GM12891 (cell line): ENCODE measurements at regions not wholly inside any gene's neighbourhood (a gene's known extent, or its start where the extent isn't known, plus 50 kb on each side); places are given as distances from the start of the nearest gene placed in this dataset.

Experiments
- PAX5 ChIP-seq: IDR thresholded peaks from 2 replicates; pipeline ENCODE4 v1.6.1; 2011; ENCODE audit warnings: low read length, moderate library complexity, mild to moderate bottlenecking; ENCODE audit not compliant: insufficient read depth, severe bottlenecking
- POLR2A ChIP-seq: IDR thresholded peaks from 2 replicates; pipeline ENCODE4 v1.6.1; 2011; ENCODE audit warnings: low read depth, low read length, control low read depth
- POLR2AphosphoS5 ChIP-seq: IDR thresholded peaks from 2 replicates; pipeline ENCODE4 v1.6.1; 2011; ENCODE audit warnings: low read depth, low read length, control low read depth
- POU2F2 ChIP-seq: IDR thresholded peaks from 2 replicates; pipeline ENCODE4 v1.6.1; 2011; ENCODE audit warnings: low read depth, mild to moderate bottlenecking, control low read depth, low read length, moderate library complexity
- SPI1 ChIP-seq: IDR thresholded peaks from 2 replicates; pipeline ENCODE4 v1.6.1; 2011; ENCODE audit warnings: low read depth, low read length, control low read depth
- TAF1 ChIP-seq: IDR thresholded peaks from 2 replicates; pipeline ENCODE4 v1.6.1; 2011; ENCODE audit warnings: low read depth, low read length, control low read depth

GRCh38 chr2:19507137-19507536 is 148.7 kb upstream of the OSR1 start:
- TF ChIP-seq POLR2AphosphoS5 (no peak), TAF1 (no peak), POU2F2 (no peak), POLR2A (no peak), SPI1 (no peak), PAX5 (no peak)
